ENCODE measurements at regions not wholly inside any gene's neighbourhood (a gene's known extent, or its start where the extent isn't known, plus 50 kb on each side); places are given as distances from the start of the nearest gene placed in this dataset.

DNA sequence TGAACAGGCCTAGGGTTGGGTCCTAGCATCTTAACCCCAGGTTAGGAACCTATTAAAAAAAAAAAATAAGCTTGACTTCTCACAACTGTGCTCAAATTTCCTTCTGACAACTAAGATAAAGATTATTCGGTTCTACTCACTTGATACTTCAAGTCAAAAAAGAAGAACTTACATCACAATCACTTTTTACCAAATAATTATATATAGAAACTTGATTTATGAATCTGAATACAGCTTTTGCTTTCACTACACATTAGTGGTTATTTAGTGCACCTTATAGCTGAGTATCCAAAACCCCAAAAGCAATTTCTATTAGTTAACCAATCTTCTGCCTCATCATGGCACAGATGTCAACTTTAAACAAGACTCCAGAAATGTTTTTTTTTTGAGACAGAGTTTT is 119.0 kb upstream of the DST start:
- Histone ChIP-seq H3K9me3 (ENCODE audit: insufficient read depth, low read length) (no peaks in the 10 kb centered on the region), H3K79me2 (ENCODE audit: insufficient read depth, low read length) (no peaks in the 10 kb centered on the region), H3K4me3 (ENCODE audit: insufficient read depth, low read length, poor library complexity, severe bottlenecking) (no peak overlapping the region), H3K9ac (ENCODE audit: low read length) (no peak overlapping the region), H3K4me2 (ENCODE audit: low read depth, low read length, poor library complexity, severe bottlenecking) (no peak overlapping the region), H2AFZ (ENCODE audit: low read depth, low read length, severe bottlenecking) (no peak overlapping the region), H3K27ac (ENCODE audit: low read depth, low read length) (no peak overlapping the region), H3K36me3 (ENCODE audit: low read length) (no peaks in the 10 kb centered on the region), H3K9me2 (replicated peaks; ENCODE audit: insufficient read depth, low read length) (no peaks in the 10 kb centered on the region), H3F3A (ENCODE audit: insufficient read depth) (no peaks in the 10 kb centered on the region), H4K20me1 (ENCODE audit: low read depth, low read length) (no peaks in the 10 kb centered on the region), H3K27me3 (ENCODE audit: low read length) (no peaks in the 10 kb centered on the region)
- TF ChIP-seq, protein P1, sequence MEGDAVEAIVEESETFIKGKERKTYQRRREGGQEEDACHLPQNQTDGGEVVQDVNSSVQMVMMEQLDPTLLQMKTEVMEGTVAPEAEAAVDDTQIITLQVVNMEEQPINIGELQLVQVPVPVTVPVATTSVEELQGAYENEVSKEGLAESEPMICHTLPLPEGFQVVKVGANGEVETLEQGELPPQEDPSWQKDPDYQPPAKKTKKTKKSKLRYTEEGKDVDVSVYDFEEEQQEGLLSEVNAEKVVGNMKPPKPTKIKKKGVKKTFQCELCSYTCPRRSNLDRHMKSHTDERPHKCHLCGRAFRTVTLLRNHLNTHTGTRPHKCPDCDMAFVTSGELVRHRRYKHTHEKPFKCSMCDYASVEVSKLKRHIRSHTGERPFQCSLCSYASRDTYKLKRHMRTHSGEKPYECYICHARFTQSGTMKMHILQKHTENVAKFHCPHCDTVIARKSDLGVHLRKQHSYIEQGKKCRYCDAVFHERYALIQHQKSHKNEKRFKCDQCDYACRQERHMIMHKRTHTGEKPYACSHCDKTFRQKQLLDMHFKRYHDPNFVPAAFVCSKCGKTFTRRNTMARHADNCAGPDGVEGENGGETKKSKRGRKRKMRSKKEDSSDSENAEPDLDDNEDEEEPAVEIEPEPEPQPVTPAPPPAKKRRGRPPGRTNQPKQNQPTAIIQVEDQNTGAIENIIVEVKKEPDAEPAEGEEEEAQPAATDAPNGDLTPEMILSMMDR (IDR thresholded peaks at IDR 0.05; ENCODE audit: insufficient read depth, low read length, poor library complexity, severe bottlenecking), result no peak
- TF ChIP-seq EZH2phosphoT487 (conservative IDR thresholded peaks at IDR 0.05; ENCODE audit: low read length), result no peak

DNA sequence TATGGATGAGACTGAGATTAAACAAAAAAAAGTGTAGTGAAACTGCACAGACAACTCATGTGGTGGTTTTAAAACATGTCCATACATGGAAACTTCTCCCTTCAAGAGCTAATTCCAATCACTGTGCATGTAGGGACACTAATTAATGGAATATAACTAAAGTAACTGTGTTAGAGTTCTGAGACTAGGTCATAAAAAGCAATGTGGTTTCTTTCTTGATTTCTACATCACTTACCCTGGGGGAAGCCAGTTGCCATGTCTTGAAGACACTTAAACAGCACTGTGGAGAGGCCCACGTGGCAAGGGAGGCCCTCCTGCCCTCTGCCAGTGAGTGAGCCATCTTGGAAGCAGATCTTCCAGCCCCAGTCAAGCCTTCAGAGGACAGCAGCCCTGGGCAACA is 118.2 kb upstream of the DST start:
- Histone ChIP-seq H3K36me3 (ENCODE audit: low read length) (no peaks in the 10 kb centered on the region), H3K79me2 (ENCODE audit: insufficient read depth, low read length) (no peaks in the 10 kb centered on the region), H3F3A (ENCODE audit: insufficient read depth) (no peaks in the 10 kb centered on the region), H3K27ac (ENCODE audit: low read depth, low read length) (no peak overlapping the region), H3K27me3 (ENCODE audit: low read length) (no peaks in the 10 kb centered on the region), H4K20me1 (ENCODE audit: low read depth, low read length) (no peaks in the 10 kb centered on the region), H3K4me3 (ENCODE audit: insufficient read depth, low read length, poor library complexity, severe bottlenecking) (no peak overlapping the region), H2AFZ (ENCODE audit: low read depth, low read length, severe bottlenecking) (no peak overlapping the region), H3K4me2 (ENCODE audit: low read depth, low read length, poor library complexity, severe bottlenecking) (no peak overlapping the region), H3K9me2 (replicated peaks; ENCODE audit: insufficient read depth, low read length) (no peaks in the 10 kb centered on the region), H3K9me3 (ENCODE audit: insufficient read depth, low read length) (no peaks in the 10 kb centered on the region), H3K9ac (ENCODE audit: low read length) (no peak overlapping the region)
- TF ChIP-seq EZH2phosphoT487 (conservative IDR thresholded peaks at IDR 0.05; ENCODE audit: low read length), result no peak
- TF ChIP-seq, protein P1 (IDR thresholded peaks at IDR 0.05; ENCODE audit: insufficient read depth, low read length, poor library complexity, severe bottlenecking), result no peak

DNA sequence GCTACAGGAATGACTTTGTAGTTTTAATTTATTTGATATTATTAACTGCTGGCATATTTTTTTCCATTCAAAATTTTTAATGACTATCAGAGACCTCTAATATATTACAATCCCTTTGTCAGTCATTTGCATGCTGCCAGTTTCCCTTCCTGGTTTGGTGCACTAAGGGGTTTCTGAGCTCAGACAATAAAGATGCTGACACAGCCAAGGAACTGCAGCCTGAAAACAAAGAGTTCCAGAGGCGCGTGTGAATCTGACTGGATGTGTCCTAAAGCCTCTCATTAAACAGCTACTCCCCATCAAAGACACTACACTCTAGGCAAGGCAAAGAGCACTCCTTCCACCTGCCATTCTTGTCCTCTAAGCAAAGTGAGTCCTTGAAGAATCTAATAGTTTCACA is 116.8 kb upstream of the DST start:
- H2AFZ ChIP-seq (ENCODE audit: low read depth, low read length, severe bottlenecking), result no peak overlapping the region
- no peak overlapping the region for H3K27ac ChIP-seq (ENCODE audit: low read depth, low read length)
- no peaks in the 10 kb centered on the region for H3K27me3 ChIP-seq (ENCODE audit: low read length)
- no peak overlapping the region for H3K9ac ChIP-seq (ENCODE audit: low read length)
- H3F3A ChIP-seq (ENCODE audit: insufficient read depth), result no peaks in the 10 kb centered on the region
- H3K36me3 ChIP-seq (ENCODE audit: low read length), result no peaks in the 10 kb centered on the region
- no peak overlapping the region for H3K4me3 ChIP-seq (ENCODE audit: insufficient read depth, low read length, poor library complexity, severe bottlenecking)
- H3K9me2 ChIP-seq (replicated peaks; ENCODE audit: insufficient read depth, low read length), result no peaks in the 10 kb centered on the region
- H4K20me1 ChIP-seq (ENCODE audit: low read depth, low read length), result no peaks in the 10 kb centered on the region
- H3K9me3 ChIP-seq (ENCODE audit: insufficient read depth, low read length), result no peaks in the 10 kb centered on the region
- TF ChIP-seq, protein P1 (IDR thresholded peaks at IDR 0.05; ENCODE audit: insufficient read depth, low read length, poor library complexity, severe bottlenecking), result no peak
- no peak for TF ChIP-seq EZH2phosphoT487 (conservative IDR thresholded peaks at IDR 0.05; ENCODE audit: low read length)
- H3K79me2 ChIP-seq (ENCODE audit: insufficient read depth, low read length), result no peaks in the 10 kb centered on the region
- H3K4me2 ChIP-seq (ENCODE audit: low read depth, low read length, poor library complexity, severe bottlenecking), result no peak overlapping the region
